A673 (cell line): ENCODE measurements at regions not wholly inside any gene's neighbourhood (a gene's known extent, or its start where the extent isn't known, plus 50 kb on each side); places are given as distances from the start of the nearest gene placed in this dataset.

Experiments
- BruUV-seq: library from RNA; stranded (reverse); fragments of 400-500 nt; replicated peaks from 2 replicates; lab custom pipeline; 2021; lab: Mats Ljungman, UMichigan
- CTCF ChIA-PET: fragments of 300-600 bp; sonication (Branson Sonifier 250); formaldehyde crosslinking; loops from one replicate; lab custom pipeline; 2022; ENCODE audit warnings: antibody characterized with exemption; lab: Charles Lee
- POLR2A ChIA-PET: fragments of 300-600 bp; sonication (Branson Sonifier 250); formaldehyde crosslinking; loops from one replicate; lab custom pipeline; 2022; ENCODE audit warnings: antibody characterized with exemption; ENCODE audit not compliant: low non-redundant PET; lab: Charles Lee
- DNase-seq: peaks from one replicate; pipeline ENCODE4 v3.0.0-alpha.2; 2015; ENCODE audit warnings: low spot score
- H3K27ac ChIP-seq: fragments of 200-600 bp; sonication (generic); 2 replicates; pipeline ENCODE4 v1.5.1; 2016; ENCODE audit warnings: mixed run types, low read depth, mild to moderate bottlenecking, mixed read lengths, antibody characterized with exemption, low read length; ENCODE audit not compliant: poor library complexity, severe bottlenecking
- H3K27me3 ChIP-seq: fragments of 200-600 bp; sonication (generic); replicated peaks from 2 replicates; pipeline ENCODE4 v1.6.1; 2017; ENCODE audit warnings: mixed run types, low read depth, mild to moderate bottlenecking, mixed read lengths, antibody characterized with exemption, low read length; ENCODE audit not compliant: insufficient read depth, poor library complexity
- H3K36me3 ChIP-seq: fragments of 200-600 bp; sonication (generic); 2 replicates; pipeline ENCODE4 v1.6.1; 2016; ENCODE audit warnings: mixed run types, mild to moderate bottlenecking, mixed read lengths, antibody characterized with exemption, low read length; ENCODE audit not compliant: insufficient read depth, poor library complexity, severe bottlenecking
- H3K4me1 ChIP-seq: fragments of 200-600 bp; sonication (generic); 2 replicates; pipeline ENCODE4 v1.6.1; 2017; ENCODE audit warnings: mixed run types, mild to moderate bottlenecking, mixed read lengths, antibody characterized with exemption, low read length; ENCODE audit not compliant: insufficient read depth, poor library complexity, severe bottlenecking
- H3K4me3 ChIP-seq: fragments of 200-600 bp; sonication (generic); 2 replicates; pipeline ENCODE4 v1.5.1; 2016; ENCODE audit warnings: low read depth, mixed run types, mild to moderate bottlenecking, mixed read lengths, low read length; ENCODE audit not compliant: poor library complexity, severe bottlenecking
- H3K9me3 ChIP-seq: fragments of 200-600 bp; sonication (generic); 2 replicates; pipeline ENCODE4 v1.6.1; 2016; ENCODE audit warnings: mixed run types, low read depth, mild to moderate bottlenecking, mixed read lengths, antibody characterized with exemption, low read length; ENCODE audit not compliant: poor library complexity, severe bottlenecking
- CTCF ChIP-seq: fragments of 300-800, 200-600 bp; sonication (generic); conservative IDR thresholded peaks from 2 replicates; pipeline ENCODE4 v1.5.1; 2017; ENCODE audit warnings: low read depth, mild to moderate bottlenecking, antibody characterized with exemption, low read length, moderate library complexity, mixed read lengths
- EZH2 ChIP-seq: fragments of 200-600 bp; sonication (generic); IDR thresholded peaks from 2 replicates; pipeline ENCODE4 v1.6.1; 2017; ENCODE audit warnings: borderline replicate concordance, low read depth, mild to moderate bottlenecking, mixed read lengths, antibody characterized with exemption, low read length; ENCODE audit not compliant: poor library complexity, severe bottlenecking
- intact Hi-C: fragments of 100-400 bp; cut with micrococcal nuclease; formaldehyde crosslinking; loops from one replicate; pipeline ENCODE4 v1.10.0; 2022; ENCODE audit not compliant: unreplicated experiment

GRCh38 chr4:81833576-81833975, 361.9 kb upstream of the RASGEF1B start:
- Histone ChIP-seq H3K4me3 (no peak overlapping the region), H3K4me1 (no peaks in the 10 kb centered on the region), H3K9me3 (no peaks in the 10 kb centered on the region)

GRCh38 chr4:81828991-81829390, 357.3 kb upstream of the RASGEF1B start:
- no peak overlapping the region for H3K27ac ChIP-seq
- ChIA-PET CTCF (no interaction called here), POLR2A (no interaction called here)
- DNase-seq: no peak
- H3K4me1 ChIP-seq: no peaks in the 10 kb centered on the region
- intact Hi-C loops: no loop called here
- H3K4me3 ChIP-seq: no peak overlapping the region
- no TSS peak for BruUV-seq
- no peaks in the 10 kb centered on the region for H3K36me3 ChIP-seq
- no peak for TF ChIP-seq EZH2
- no peak for TF ChIP-seq CTCF
- H3K27me3 ChIP-seq: no peaks in the 10 kb centered on the region
- H3K9me3 ChIP-seq: no peaks in the 10 kb centered on the region

More at GRCh38 chr4:81833576-81833975, 361.9 kb upstream of the RASGEF1B start:
- H3K36me3 ChIP-seq: no peaks in the 10 kb centered on the region
- ChIA-PET POLR2A (no interaction called here), CTCF (interaction anchor here (0.6 kb wide), 1 partner anchor 197 kb away, joined by 3 read pairs; no protein-coding TSS in a partner anchor)
- DNase-seq: no peak
- no TSS peak for BruUV-seq
- intact Hi-C loops: no loop called here
- H3K27me3 ChIP-seq: no peaks in the 10 kb centered on the region
- TF ChIP-seq CTCF: no peak
- TF ChIP-seq EZH2: no peak
- H3K27ac ChIP-seq: no peak overlapping the region

GRCh38 chr4:81827577-81828202, 356.0 kb upstream of the RASGEF1B start:
- intact Hi-C loops: no loop called here
- H3K36me3 ChIP-seq: no peaks in the 10 kb centered on the region
- H3K27me3 ChIP-seq: no peaks in the 10 kb centered on the region
- DNase-seq: no peak
- POLR2A ChIA-PET: no interaction called here
- no peak overlapping the region for H3K27ac ChIP-seq
- BruUV-seq: no TSS peak
- H3K4me1 ChIP-seq: no peaks in the 10 kb centered on the region
- CTCF ChIA-PET: no interaction called here
- H3K9me3 ChIP-seq: no peaks in the 10 kb centered on the region
- TF ChIP-seq EZH2: no peak
- TF ChIP-seq CTCF: no peak
- no peak overlapping the region for H3K4me3 ChIP-seq
